GM21576 (cell line): ENCODE measurements at regions not wholly inside any gene's neighbourhood (a gene's known extent, or its start where the extent isn't known, plus 50 kb on each side); places are given as distances from the start of the nearest gene placed in this dataset.
A peak's percentile ranks its signal among the peaks of the same experiment; 100 is the strongest.

Experiments
- ATAC-seq: cut with Tn5 transposase; IDR thresholded peaks from one replicate; pipeline ENCODE4 v1.9.1; 2021; ENCODE audit warnings: mild to moderate bottlenecking, moderate library complexity; ENCODE audit not compliant: unreplicated experiment

GRCh38 chr14:42335918-42336317, 729.2 kb downstream of the LRFN5 start:
- no peak for ATAC-seq

- no peak for ATAC-seq
Observed at GRCh38 chr14:42334931-42335330, 728.3 kb downstream of the LRFN5 start.

GRCh38 chr14:42323426-42323825, 716.8 kb downstream of the LRFN5 start:
- ATAC-seq: no peak

- ATAC-seq: no peak
Observed at GRCh38 chr14:42322531-42323284, 716.0 kb downstream of the LRFN5 start.

GRCh38 chr14:42319996-42320395, 713.3 kb downstream of the LRFN5 start:
- no peak for ATAC-seq

- ATAC-seq: no peak
Observed at GRCh38 chr14:42316693-42317092, 710.0 kb downstream of the LRFN5 start.

GRCh38 chr14:42311876-42312275, 705.2 kb downstream of the LRFN5 start:
- no peak for ATAC-seq

- ATAC-seq: no peak
Observed at GRCh38 chr14:42307239-42307825, 700.7 kb downstream of the LRFN5 start.

- ATAC-seq: no peak
Observed at GRCh38 chr14:42299692-42300091, 693.0 kb downstream of the LRFN5 start.

GRCh38 chr14:42293180-42293579, 686.5 kb downstream of the LRFN5 start:
- ATAC-seq: no peak

GRCh38 chr14:42277840-42278239, 671.2 kb downstream of the LRFN5 start:
- ATAC-seq: no peak

GRCh38 chr14:42269234-42269633, 662.6 kb downstream of the LRFN5 start:
- no peak for ATAC-seq

GRCh38 chr14:42248131-42248530, 641.5 kb downstream of the LRFN5 start:
- no peak for ATAC-seq

- no peak for ATAC-seq
Observed at GRCh38 chr14:42241101-42241500, 634.4 kb downstream of the LRFN5 start.

GRCh38 chr14:42229976-42230375, 623.3 kb downstream of the LRFN5 start:
- no peak for ATAC-seq

GRCh38 chr14:42229294-42229693, 622.6 kb downstream of the LRFN5 start:
- ATAC-seq: no peak

- ATAC-seq: no peak
Observed at GRCh38 chr14:42228611-42229010, 621.9 kb downstream of the LRFN5 start.

GRCh38 chr14:42224053-42224888, 617.6 kb downstream of the LRFN5 start:
- no peak for ATAC-seq

- ATAC-seq: peak; percentile 91
Observed at GRCh38 chr14:42222924-42223471, 616.3 kb downstream of the LRFN5 start.

- ATAC-seq: no peak
Observed at GRCh38 chr14:42214981-42215491, 608.4 kb downstream of the LRFN5 start.

GRCh38 chr14:42200957-42201356, 594.3 kb downstream of the LRFN5 start:
- ATAC-seq: no peak
